ENCODE measurements at regions not wholly inside any gene's neighbourhood (a gene's known extent, or its start where the extent isn't known, plus 50 kb on each side); places are given as distances from the start of the nearest gene placed in this dataset.

DNA sequence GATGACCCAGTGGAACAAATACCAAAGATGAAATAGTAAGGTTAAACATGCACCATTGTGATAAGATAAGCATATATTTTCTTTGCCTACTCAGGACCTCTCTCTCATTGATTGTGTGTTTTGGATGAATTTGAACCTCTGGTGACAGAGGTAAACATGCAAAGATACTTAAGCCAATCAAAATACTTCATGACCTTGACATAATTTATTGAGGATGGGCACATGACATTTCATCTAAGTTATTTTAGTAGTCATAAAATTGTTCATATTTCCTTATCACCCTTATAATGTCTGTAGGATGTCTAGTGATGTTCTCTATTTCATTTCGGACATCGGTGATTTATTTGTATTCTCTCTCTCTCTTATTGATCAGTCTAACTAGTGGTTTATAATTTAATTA, 88.3 kb upstream of the WDR72 start:
- Histone ChIP-seq H3K27me3 (ENCODE audit: control insufficient read depth in 2 of 2, insufficient read depth in 2 of 2, low read length in 2 of 2) (no peaks in the 10 kb centered on the region), H3K4me1 (ENCODE audit: control insufficient read depth, extremely low read depth, insufficient read depth, low read length) (no peaks in the 10 kb centered on the region), H3K36me3 (ENCODE audit: control insufficient read depth in 2 of 2, extremely low read depth in 1 of 2, insufficient read depth in 2 of 2, low read length in 2 of 2) (no peaks in the 10 kb centered on the region), H3K4me2 (ENCODE audit: insufficient read depth, low read length) (no peak overlapping the region), H3K79me2 (ENCODE audit: control insufficient read depth, insufficient read depth, low read length) (no peaks in the 10 kb centered on the region), H4K20me1 (replicated peaks; ENCODE audit: control insufficient read depth, extremely low read depth, insufficient read depth, low read length) (no peaks in the 10 kb centered on the region), H2AFZ (ENCODE audit: low read depth, low read length) (no peak overlapping the region), H3K9me1 (replicated peaks; ENCODE audit: control insufficient read depth, extremely low read depth, insufficient read depth, low read length) (no peaks in the 10 kb centered on the region), H3K9ac (replicated peaks; ENCODE audit: extremely low read depth, insufficient read depth, low read length) (no peak overlapping the region), H3K4me3 (replicated peaks in 1 of 3; ENCODE audit: insufficient read depth in 1 of 3, low read depth in 1 of 3, low read length in 3 of 3) (no peak overlapping the region), H3K27ac (ENCODE audit: insufficient read depth, low read depth, low read length) (no peak overlapping the region), H3K9me3 (replicated peaks; ENCODE audit: control insufficient read depth, insufficient read depth, low read length) (no peaks in the 10 kb centered on the region)
- ChIA-PET CTCF (no interaction called here), POLR2A (no interaction called here)
- TF ChIP-seq FOS (IDR thresholded peaks at IDR 0.05; ENCODE audit: borderline replicate concordance, insufficient read depth, low read length) = no peak
- no peak for TF ChIP-seq POLR2AphosphoS5 (IDR thresholded peaks at IDR 0.05; ENCODE audit: insufficient read depth, low read depth, low read length)
- TF ChIP-seq JUN (IDR thresholded peaks at IDR 0.05; ENCODE audit: borderline replicate concordance, insufficient read depth, insufficient read length, low read depth) = no peak
- TF ChIP-seq, protein P1, sequence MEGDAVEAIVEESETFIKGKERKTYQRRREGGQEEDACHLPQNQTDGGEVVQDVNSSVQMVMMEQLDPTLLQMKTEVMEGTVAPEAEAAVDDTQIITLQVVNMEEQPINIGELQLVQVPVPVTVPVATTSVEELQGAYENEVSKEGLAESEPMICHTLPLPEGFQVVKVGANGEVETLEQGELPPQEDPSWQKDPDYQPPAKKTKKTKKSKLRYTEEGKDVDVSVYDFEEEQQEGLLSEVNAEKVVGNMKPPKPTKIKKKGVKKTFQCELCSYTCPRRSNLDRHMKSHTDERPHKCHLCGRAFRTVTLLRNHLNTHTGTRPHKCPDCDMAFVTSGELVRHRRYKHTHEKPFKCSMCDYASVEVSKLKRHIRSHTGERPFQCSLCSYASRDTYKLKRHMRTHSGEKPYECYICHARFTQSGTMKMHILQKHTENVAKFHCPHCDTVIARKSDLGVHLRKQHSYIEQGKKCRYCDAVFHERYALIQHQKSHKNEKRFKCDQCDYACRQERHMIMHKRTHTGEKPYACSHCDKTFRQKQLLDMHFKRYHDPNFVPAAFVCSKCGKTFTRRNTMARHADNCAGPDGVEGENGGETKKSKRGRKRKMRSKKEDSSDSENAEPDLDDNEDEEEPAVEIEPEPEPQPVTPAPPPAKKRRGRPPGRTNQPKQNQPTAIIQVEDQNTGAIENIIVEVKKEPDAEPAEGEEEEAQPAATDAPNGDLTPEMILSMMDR (IDR thresholded peaks at IDR 0.05; ENCODE audit: extremely low read depth in 1 of 2, insufficient read depth in 1 of 2, low read depth in 1 of 2, low read length in 2 of 2) = no peak
- TF ChIP-seq MYC (IDR thresholded peaks at IDR 0.05; ENCODE audit: low read depth, low read length) = no peak
- no peak for TF ChIP-seq MAX (IDR thresholded peaks at IDR 0.05; ENCODE audit: insufficient read depth, insufficient read length)
- no peak for TF ChIP-seq GATA2 (IDR thresholded peaks at IDR 0.05; ENCODE audit: insufficient read depth, insufficient read length, low read depth, low read length)
- no peak for TF ChIP-seq POLR2A (IDR thresholded peaks at IDR 0.05; ENCODE audit: low read depth, low read length)
- no peak for TF ChIP-seq EZH2 (IDR thresholded peaks at IDR 0.05; ENCODE audit: borderline replicate concordance, low read depth, low read length, severe bottlenecking)
- intact Hi-C loops (cut with micrococcal nuclease) (no loop called here), dilution Hi-C loops (cut with MboI; ENCODE audit: extremely low pct_ligation_motif_present, low sequenced_read_pairs) (no loop called here)
- no peak for DNase-seq (ENCODE audit: low read depth, low spot score)
- BruUV-seq (replicated peaks) = no TSS peak
- no peak for FAIRE-seq
